Left renal pelvis (tissue), 4 donors: ENCODE measurements at regions not wholly inside any gene's neighbourhood (a gene's known extent, or its start where the extent isn't known, plus 50 kb on each side); places are given as distances from the start of the nearest gene placed in this dataset.

Experiments
- DNase-seq, 4 donors: peaks; one replicate each; pipeline ENCODE4 v3.0.0-alpha.2; 2013; ENCODE audit warnings: low read depth in 4 of 4, low spot score in 3 of 4

- DNase-seq = no peak
Measured at GRCh38 chr4:89379511-89380044, 72.0 kb upstream of the GPRIN3 start.

DNA sequence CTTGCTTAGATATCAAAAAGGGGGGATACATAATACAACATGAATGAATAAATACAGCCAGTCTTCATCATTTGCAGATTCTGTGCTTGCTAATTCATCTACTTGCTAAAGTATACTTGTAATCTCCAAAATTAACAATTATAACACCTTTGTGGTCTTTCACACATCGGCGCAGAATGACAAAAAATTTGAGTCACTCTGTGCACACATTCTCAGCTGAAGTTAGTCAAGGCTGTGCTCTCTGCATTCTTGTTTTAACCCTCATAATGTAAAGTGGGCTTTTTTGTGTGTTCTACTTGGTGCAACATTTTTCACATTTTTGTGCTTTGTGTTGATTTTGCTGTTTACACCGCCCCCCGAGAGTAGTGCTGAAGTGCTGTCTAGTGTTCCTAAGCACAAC lies 65.8 kb upstream of the GPRIN3 start:
- no peak for DNase-seq

DNA sequence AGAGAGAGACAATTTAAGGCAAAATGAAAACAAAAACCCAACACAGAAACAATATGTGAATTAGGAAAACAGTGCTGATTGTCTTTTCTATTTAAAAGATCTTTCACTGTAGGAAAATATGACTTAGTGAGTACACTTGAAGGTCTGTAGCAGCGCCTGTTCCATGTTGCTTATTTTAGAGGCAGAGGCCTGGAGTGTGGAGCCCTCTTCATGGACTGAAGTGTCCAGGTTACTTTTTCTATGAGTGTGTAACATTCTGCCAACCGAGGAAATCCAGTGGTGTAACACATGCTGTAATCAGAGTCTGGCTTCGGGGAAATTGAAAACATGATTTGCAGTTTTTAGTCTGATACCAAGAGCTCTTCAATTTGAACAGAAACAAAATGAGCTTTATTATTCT lies 64.0 kb upstream of the GPRIN3 start:
- DNase-seq = no peak

DNA sequence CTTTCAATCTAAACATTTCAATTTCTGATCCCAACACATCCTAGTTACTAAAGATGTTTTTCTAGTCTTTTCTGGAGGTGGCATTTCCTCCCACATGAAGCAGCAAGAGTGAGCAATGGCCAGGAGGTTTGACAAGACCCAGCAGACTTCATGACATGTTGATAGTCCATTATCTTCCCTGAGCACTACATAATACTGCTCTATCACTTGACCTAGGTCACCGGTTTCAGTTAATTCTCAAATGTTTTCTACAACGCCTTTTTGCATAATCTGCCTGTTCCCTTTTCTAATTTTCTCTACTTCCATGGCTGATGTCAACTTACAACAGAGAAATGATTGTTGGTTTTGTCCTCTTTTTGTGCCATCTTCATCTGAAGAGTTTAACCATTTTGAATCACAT lies 62.0 kb upstream of the GPRIN3 start:
- DNase-seq = no peak

- no peak for DNase-seq
Measured at GRCh38 chr4:89368861-89369260, 61.3 kb upstream of the GPRIN3 start.

- DNase-seq = no peak
Measured at GRCh38 chr4:89365776-89366175, 58.2 kb upstream of the GPRIN3 start.

- DNase-seq = no peak
Measured at GRCh38 chr4:89365375-89365774, 57.8 kb upstream of the GPRIN3 start.

DNA sequence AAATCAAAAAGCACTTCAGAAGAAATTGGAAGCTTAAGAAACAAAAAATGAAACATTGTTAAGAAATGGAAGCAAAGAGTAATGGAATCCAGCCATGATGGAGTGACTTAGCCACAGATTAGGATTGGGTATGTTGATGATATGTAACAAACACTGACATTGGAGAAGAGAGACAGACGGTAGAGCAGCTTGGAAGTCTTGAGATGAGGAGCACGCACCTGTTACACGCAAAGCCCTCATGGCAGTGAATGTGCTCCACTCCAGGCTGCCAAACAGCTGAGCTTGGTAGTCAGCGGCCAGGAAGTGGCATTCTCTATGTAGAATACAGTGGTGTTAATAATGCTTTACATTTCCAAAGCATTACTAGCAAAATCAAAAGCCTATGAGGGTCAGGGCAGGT lies 56.9 kb upstream of the GPRIN3 start:
- DNase-seq = no peak

DNA sequence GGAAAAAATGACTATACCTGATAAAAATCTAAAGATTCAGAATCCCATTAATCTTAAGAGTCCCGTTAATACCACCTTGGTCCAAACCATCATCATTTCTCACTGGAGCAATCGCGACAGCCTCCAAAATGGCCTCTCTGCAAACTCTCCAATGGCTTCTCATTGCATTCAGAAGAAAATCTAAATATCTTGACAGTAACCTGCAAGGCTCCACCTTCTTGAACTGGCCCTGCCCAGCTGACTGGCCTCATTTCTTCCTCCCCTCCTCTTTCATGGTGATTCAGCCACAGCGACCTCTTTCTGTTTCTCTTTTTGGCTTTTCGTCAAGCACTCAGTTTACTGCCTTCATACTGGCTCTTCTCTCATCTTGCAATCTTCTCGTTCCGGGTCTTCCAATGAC lies 56.2 kb upstream of the GPRIN3 start:
- DNase-seq = no peak

DNA sequence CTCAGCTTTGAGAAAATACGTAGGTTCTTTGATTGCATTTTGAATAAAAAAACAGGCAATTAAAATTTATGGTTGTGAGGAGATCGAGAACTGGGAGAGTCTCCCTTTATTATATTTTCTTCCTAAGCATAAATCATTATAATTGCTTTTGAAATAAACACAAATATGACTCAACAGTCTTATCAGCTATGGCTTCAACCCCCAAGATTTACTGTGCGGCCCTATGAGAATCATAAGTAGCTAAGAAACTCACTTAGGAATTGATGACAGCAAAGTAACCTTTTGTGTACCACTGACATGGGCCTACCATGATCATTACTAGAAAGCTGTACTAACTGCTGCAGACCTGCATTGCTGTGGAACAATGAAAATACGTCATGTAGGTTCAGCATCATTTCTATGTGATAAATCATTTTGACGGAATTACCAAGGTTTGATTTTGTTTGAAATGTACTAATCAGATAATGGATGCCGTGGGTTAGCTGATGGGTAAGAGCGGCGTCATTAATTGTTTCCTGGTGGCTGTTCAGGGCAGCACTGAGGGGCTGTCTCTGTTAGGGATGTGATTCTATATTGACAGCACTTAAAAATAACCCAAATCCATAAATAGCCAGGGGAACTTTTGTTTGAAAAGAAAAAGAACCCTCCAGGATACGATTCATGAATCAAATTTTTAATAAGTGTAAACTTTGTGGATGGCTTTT lies 51.5 kb upstream of the GPRIN3 start:
- no peak for DNase-seq

- no peak for DNase-seq
Measured at GRCh38 chr4:89357787-89358186, 50.2 kb upstream of the GPRIN3 start.
